ENCODE measurements at regions not wholly inside any gene's neighbourhood (a gene's known extent, or its start where the extent isn't known, plus 50 kb on each side); places are given as distances from the start of the nearest gene placed in this dataset.

DNA sequence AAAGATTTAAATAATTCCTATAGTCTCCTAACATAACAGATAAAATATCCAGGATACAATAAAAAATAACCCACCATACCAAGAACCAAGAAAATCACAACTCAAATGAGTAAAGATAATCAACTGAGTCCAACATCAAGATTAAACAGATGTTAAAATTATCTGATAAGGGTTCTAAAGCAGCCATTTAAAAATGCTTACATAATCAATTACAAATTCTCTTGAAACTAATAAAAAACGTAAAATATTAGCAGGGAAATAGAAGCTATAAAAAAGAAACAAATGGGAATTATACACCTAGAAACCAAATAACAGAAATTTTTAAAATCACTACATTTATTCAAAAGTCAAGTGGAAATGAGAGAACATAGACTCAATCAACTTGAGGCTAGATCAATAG is 297.7 kb upstream of the RAB6C start:
- Histone ChIP-seq H2AFZ (ENCODE audit: low read depth, low read length) (no peak overlapping the region), H3K4me2 (ENCODE audit: insufficient read depth, low read length) (no peak overlapping the region), H3K79me2 (ENCODE audit: control insufficient read depth, insufficient read depth, low read length) (no peaks in the 10 kb centered on the region), H3K27ac (ENCODE audit: insufficient read depth, low read depth, low read length) (no peak overlapping the region), H4K20me1 (replicated peaks; ENCODE audit: control insufficient read depth, extremely low read depth, insufficient read depth, low read length) (no peaks in the 10 kb centered on the region), H3K4me3 (replicated peaks in 1 of 3; ENCODE audit: insufficient read depth in 1 of 3, low read depth in 1 of 3, low read length in 3 of 3) (no peak overlapping the region), H3K4me1 (ENCODE audit: control insufficient read depth, extremely low read depth, insufficient read depth, low read length) (no peaks in the 10 kb centered on the region), H3K9ac (replicated peaks; ENCODE audit: extremely low read depth, insufficient read depth, low read length) (no peak overlapping the region), H3K36me3 (ENCODE audit: control insufficient read depth in 2 of 2, extremely low read depth in 1 of 2, insufficient read depth in 2 of 2, low read length in 2 of 2) (no peaks in the 10 kb centered on the region), H3K9me3 (replicated peaks; ENCODE audit: control insufficient read depth, insufficient read depth, low read length) (no peaks in the 10 kb centered on the region), H3K9me1 (replicated peaks; ENCODE audit: control insufficient read depth, extremely low read depth, insufficient read depth, low read length) (no peaks in the 10 kb centered on the region), H3K27me3 (ENCODE audit: control insufficient read depth in 2 of 2, insufficient read depth in 2 of 2, low read length in 2 of 2) (no peaks in the 10 kb centered on the region)
- TF ChIP-seq MYC (IDR thresholded peaks at IDR 0.05; ENCODE audit: low read depth, low read length) (no peak), POLR2AphosphoS5 (IDR thresholded peaks at IDR 0.05; ENCODE audit: insufficient read depth, low read depth, low read length) (no peak), EZH2 (IDR thresholded peaks at IDR 0.05; ENCODE audit: borderline replicate concordance, low read depth, low read length, severe bottlenecking) (no peak), POLR2A (IDR thresholded peaks at IDR 0.05; ENCODE audit: low read depth, low read length) (no peak), FOS (IDR thresholded peaks at IDR 0.05; ENCODE audit: borderline replicate concordance, insufficient read depth, low read length) (no peak), JUN (IDR thresholded peaks at IDR 0.05; ENCODE audit: borderline replicate concordance, insufficient read depth, insufficient read length, low read depth) (no peak)
- BruUV-seq (replicated peaks), result no TSS peak
- dilution Hi-C loops (cut with MboI; ENCODE audit: extremely low pct_ligation_motif_present, low sequenced_read_pairs), result no loop called here
- POLR2A ChIA-PET, result no interaction called here
- intact Hi-C loops (cut with micrococcal nuclease), result no loop called here
- no peak for FAIRE-seq
- no peak for DNase-seq (ENCODE audit: low read depth, low spot score)
- CTCF ChIA-PET, result no interaction called here

DNA sequence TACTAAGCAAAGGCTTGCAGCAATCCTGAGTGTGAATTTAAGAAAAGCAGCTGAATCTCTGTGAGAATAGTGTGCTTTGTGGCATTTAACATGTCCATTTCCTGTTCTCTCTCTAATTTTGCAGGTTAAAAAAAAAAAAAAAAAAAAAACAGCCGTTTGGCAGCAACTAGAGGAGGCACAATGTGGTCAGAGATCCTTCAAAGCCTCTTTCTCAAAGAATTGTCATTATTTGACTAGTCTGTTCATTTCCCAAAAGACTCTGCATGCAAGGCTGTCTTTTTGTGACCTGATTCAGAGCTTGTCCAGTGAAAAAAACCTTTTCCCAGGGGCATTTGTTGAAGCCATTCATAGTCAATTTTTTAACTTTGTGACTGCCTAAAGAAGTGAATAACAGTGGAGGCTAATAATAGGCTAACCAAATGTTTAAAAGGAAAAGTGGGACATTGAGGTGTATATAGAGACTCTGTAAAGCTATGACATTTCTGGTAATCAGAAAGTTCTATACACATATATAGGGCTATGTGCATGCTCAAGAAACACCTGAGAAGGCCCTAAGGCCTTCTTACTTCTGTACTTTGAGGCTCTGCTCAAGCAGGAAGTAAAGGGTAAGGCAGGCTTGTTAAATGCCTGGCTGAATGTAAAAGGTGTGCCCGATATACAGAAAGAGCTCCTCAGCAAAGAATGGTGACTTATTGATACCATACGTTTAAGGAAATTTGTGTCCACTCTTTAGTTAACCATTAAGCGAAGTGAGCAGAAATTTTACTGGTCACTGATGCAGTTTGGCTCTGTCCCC is 289.6 kb upstream of the RAB6C start:
- intact Hi-C loops (cut with micrococcal nuclease), result no loop called here
- Histone ChIP-seq H3K4me3 (replicated peaks in 1 of 3; ENCODE audit: insufficient read depth in 1 of 3, low read depth in 1 of 3, low read length in 3 of 3) (no peak overlapping the region), H3K79me2 (ENCODE audit: control insufficient read depth, insufficient read depth, low read length) (no peaks in the 10 kb centered on the region), H3K4me2 (ENCODE audit: insufficient read depth, low read length) (no peak overlapping the region), H3K9me1 (replicated peaks; ENCODE audit: control insufficient read depth, extremely low read depth, insufficient read depth, low read length) (no peaks in the 10 kb centered on the region), H4K20me1 (replicated peaks; ENCODE audit: control insufficient read depth, extremely low read depth, insufficient read depth, low read length) (no peaks in the 10 kb centered on the region), H3K9ac (replicated peaks; ENCODE audit: extremely low read depth, insufficient read depth, low read length) (no peak overlapping the region), H3K27ac (ENCODE audit: insufficient read depth, low read depth, low read length) (no peak overlapping the region), H3K9me3 (replicated peaks; ENCODE audit: control insufficient read depth, insufficient read depth, low read length) (peaks cover 2% of the 10 kb centered on the region), H3K36me3 (ENCODE audit: control insufficient read depth in 2 of 2, extremely low read depth in 1 of 2, insufficient read depth in 2 of 2, low read length in 2 of 2) (no peaks in the 10 kb centered on the region), H3K4me1 (ENCODE audit: control insufficient read depth, extremely low read depth, insufficient read depth, low read length) (no peaks in the 10 kb centered on the region), H2AFZ (ENCODE audit: low read depth, low read length) (no peak overlapping the region), H3K27me3 (ENCODE audit: control insufficient read depth in 2 of 2, insufficient read depth in 2 of 2, low read length in 2 of 2) (no peaks in the 10 kb centered on the region)
- dilution Hi-C loops (cut with MboI; ENCODE audit: extremely low pct_ligation_motif_present, low sequenced_read_pairs), result no loop called here
- DNase-seq (ENCODE audit: low read depth, low spot score) (no peak), FAIRE-seq (no peak)
- ChIA-PET POLR2A (no interaction called here), CTCF (no interaction called here)
- BruUV-seq (replicated peaks), result no TSS peak
- TF ChIP-seq POLR2A (IDR thresholded peaks at IDR 0.05; ENCODE audit: low read depth, low read length) (no peak), POLR2AphosphoS5 (IDR thresholded peaks at IDR 0.05; ENCODE audit: insufficient read depth, low read depth, low read length) (no peak), FOS (IDR thresholded peaks at IDR 0.05; ENCODE audit: borderline replicate concordance, insufficient read depth, low read length) (no peak), GATA2 (IDR thresholded peaks at IDR 0.05; ENCODE audit: insufficient read depth, insufficient read length, low read depth, low read length) (no peak), EZH2 (IDR thresholded peaks at IDR 0.05; ENCODE audit: borderline replicate concordance, low read depth, low read length, severe bottlenecking) (no peak), JUN (IDR thresholded peaks at IDR 0.05; ENCODE audit: borderline replicate concordance, insufficient read depth, insufficient read length, low read depth) (no peak)
- TF ChIP-seq, protein P1, sequence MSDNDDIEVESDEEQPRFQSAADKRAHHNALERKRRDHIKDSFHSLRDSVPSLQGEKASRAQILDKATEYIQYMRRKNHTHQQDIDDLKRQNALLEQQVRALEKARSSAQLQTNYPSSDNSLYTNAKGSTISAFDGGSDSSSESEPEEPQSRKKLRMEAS (IDR thresholded peaks at IDR 0.05; ENCODE audit: insufficient read depth, insufficient read length), result no peak
- TF ChIP-seq, protein P2, sequence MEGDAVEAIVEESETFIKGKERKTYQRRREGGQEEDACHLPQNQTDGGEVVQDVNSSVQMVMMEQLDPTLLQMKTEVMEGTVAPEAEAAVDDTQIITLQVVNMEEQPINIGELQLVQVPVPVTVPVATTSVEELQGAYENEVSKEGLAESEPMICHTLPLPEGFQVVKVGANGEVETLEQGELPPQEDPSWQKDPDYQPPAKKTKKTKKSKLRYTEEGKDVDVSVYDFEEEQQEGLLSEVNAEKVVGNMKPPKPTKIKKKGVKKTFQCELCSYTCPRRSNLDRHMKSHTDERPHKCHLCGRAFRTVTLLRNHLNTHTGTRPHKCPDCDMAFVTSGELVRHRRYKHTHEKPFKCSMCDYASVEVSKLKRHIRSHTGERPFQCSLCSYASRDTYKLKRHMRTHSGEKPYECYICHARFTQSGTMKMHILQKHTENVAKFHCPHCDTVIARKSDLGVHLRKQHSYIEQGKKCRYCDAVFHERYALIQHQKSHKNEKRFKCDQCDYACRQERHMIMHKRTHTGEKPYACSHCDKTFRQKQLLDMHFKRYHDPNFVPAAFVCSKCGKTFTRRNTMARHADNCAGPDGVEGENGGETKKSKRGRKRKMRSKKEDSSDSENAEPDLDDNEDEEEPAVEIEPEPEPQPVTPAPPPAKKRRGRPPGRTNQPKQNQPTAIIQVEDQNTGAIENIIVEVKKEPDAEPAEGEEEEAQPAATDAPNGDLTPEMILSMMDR (IDR thresholded peaks at IDR 0.05; ENCODE audit: extremely low read depth in 1 of 2, insufficient read depth in 1 of 2, low read depth in 1 of 2, low read length in 2 of 2), result no peak
